HEK293 (cell line): ENCODE measurements at regions not wholly inside any gene's neighbourhood (a gene's known extent, or its start where the extent isn't known, plus 50 kb on each side); places are given as distances from the start of the nearest gene placed in this dataset.

Experiments used
- REPIN1 ChIP-seq: fragments of 450-650 bp; formaldehyde crosslinking; IDR thresholded peaks from 2 replicates; pipeline ENCODE4 v1.5.1; 2017; ENCODE audit warnings: missing biosample characterization, missing genetic modification characterization, low read depth
- ZBTB21 ChIP-seq: fragments of 450-650 bp; formaldehyde crosslinking; IDR thresholded peaks from 2 replicates; pipeline ENCODE4 v1.5.1; 2017; ENCODE audit warnings: missing biosample characterization, missing genetic modification characterization
- ZBTB7A ChIP-seq: fragments of 450-650 bp; formaldehyde crosslinking; IDR thresholded peaks from 2 replicates; pipeline ENCODE4 v1.5.1; 2016; ENCODE audit warnings: low read depth, missing biosample characterization, missing genetic modification characterization
- ZFP37 ChIP-seq: fragments of 450-650 bp; formaldehyde crosslinking; IDR thresholded peaks from 2 replicates; pipeline ENCODE4 v1.5.1; 2016; ENCODE audit warnings: missing biosample characterization, missing genetic modification characterization
- ZNF146 ChIP-seq: fragments of 450-650 bp; formaldehyde crosslinking; IDR thresholded peaks from 2 replicates; pipeline ENCODE4 v1.5.1; 2016; ENCODE audit warnings: missing biosample characterization, missing genetic modification characterization
- ZNF423 ChIP-seq: fragments of 450-650 bp; formaldehyde crosslinking; IDR thresholded peaks from 2 replicates; pipeline ENCODE4 v1.5.1; 2016; ENCODE audit warnings: missing biosample characterization, missing genetic modification characterization
- ZNF677 ChIP-seq: fragments of 450-650 bp; IDR thresholded peaks from 2 replicates; pipeline ENCODE4 v1.5.0; 2018; ENCODE audit warnings: missing biosample characterization, mild to moderate bottlenecking, missing genetic modification characterization, moderate library complexity
- ZSCAN30 ChIP-seq: fragments of 450-650 bp; IDR thresholded peaks from 2 replicates; pipeline ENCODE4 v1.5.1; 2018; ENCODE audit warnings: missing biosample characterization, mild to moderate bottlenecking, missing genetic modification characterization, moderate library complexity
- TF ChIP-seq, protein P1 (sequence below): fragments of 450-650 bp; formaldehyde crosslinking; IDR thresholded peaks from 2 replicates; pipeline ENCODE4 v1.5.1; 2016; ENCODE audit warnings: missing biosample characterization, missing genetic modification characterization
- TF ChIP-seq, protein P2 (sequence below): fragments of 450-650 bp; formaldehyde crosslinking; IDR thresholded peaks from 2 replicates; pipeline ENCODE4 v1.5.1; 2016; ENCODE audit warnings: missing biosample characterization, missing genetic modification characterization, low read depth
- TF ChIP-seq, protein P3 (sequence below): fragments of 450-650 bp; formaldehyde crosslinking; IDR thresholded peaks from 2 replicates; pipeline ENCODE4 v1.5.1; 2016; ENCODE audit warnings: missing biosample characterization, missing genetic modification characterization
- TF ChIP-seq, protein P4 (sequence below): fragments of 450-650 bp; formaldehyde crosslinking; IDR thresholded peaks from 2 replicates; pipeline ENCODE4 v1.5.1; 2016; ENCODE audit warnings: missing biosample characterization, missing genetic modification characterization
- TF ChIP-seq, protein P5 (sequence below): fragments of 450-650 bp; formaldehyde crosslinking; IDR thresholded peaks from 2 replicates; pipeline ENCODE4 v1.5.1; 2016; ENCODE audit warnings: missing biosample characterization, missing genetic modification characterization

DNA sequence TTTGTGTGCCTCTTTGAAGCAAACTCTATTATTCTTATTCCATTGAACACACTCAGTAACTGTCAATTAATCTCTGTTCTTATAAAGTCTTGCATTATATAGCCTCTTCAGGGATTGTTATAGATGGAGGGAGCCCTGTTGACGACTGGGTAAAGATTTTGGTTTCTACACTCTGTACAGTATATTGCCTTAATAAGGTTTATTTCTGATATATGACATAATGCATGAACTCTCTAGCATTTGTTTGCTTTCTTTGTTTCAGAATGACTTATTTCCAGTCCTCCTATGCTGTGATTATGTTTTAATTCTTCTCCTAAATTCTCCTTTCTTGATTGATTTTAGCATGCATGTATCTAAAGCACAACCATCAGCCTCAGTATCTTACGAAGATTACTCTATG is 494.9 kb downstream of the DIPK2A start:
- TF ChIP-seq ZBTB7A (tag by site-specific recombination) = no peak
- no peak for TF ChIP-seq REPIN1
- TF ChIP-seq ZNF146 (tag by site-specific recombination) = no peak
- no peak for TF ChIP-seq ZFP37
- TF ChIP-seq, protein P1, sequence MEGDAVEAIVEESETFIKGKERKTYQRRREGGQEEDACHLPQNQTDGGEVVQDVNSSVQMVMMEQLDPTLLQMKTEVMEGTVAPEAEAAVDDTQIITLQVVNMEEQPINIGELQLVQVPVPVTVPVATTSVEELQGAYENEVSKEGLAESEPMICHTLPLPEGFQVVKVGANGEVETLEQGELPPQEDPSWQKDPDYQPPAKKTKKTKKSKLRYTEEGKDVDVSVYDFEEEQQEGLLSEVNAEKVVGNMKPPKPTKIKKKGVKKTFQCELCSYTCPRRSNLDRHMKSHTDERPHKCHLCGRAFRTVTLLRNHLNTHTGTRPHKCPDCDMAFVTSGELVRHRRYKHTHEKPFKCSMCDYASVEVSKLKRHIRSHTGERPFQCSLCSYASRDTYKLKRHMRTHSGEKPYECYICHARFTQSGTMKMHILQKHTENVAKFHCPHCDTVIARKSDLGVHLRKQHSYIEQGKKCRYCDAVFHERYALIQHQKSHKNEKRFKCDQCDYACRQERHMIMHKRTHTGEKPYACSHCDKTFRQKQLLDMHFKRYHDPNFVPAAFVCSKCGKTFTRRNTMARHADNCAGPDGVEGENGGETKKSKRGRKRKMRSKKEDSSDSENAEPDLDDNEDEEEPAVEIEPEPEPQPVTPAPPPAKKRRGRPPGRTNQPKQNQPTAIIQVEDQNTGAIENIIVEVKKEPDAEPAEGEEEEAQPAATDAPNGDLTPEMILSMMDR (tag by site-specific recombination) = no peak
- no peak for TF ChIP-seq ZNF677 (tag by site-specific recombination)
- TF ChIP-seq, protein P2, sequence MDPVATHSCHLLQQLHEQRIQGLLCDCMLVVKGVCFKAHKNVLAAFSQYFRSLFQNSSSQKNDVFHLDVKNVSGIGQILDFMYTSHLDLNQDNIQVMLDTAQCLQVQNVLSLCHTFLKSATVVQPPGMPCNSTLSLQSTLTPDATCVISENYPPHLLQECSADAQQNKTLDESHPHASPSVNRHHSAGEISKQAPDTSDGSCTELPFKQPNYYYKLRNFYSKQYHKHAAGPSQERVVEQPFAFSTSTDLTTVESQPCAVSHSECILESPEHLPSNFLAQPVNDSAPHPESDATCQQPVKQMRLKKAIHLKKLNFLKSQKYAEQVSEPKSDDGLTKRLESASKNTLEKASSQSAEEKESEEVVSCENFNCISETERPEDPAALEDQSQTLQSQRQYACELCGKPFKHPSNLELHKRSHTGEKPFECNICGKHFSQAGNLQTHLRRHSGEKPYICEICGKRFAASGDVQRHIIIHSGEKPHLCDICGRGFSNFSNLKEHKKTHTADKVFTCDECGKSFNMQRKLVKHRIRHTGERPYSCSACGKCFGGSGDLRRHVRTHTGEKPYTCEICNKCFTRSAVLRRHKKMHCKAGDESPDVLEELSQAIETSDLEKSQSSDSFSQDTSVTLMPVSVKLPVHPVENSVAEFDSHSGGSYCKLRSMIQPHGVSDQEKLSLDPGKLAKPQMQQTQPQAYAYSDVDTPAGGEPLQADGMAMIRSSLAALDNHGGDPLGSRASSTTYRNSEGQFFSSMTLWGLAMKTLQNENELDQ (tag by site-specific recombination) = no peak
- TF ChIP-seq, protein P3, sequence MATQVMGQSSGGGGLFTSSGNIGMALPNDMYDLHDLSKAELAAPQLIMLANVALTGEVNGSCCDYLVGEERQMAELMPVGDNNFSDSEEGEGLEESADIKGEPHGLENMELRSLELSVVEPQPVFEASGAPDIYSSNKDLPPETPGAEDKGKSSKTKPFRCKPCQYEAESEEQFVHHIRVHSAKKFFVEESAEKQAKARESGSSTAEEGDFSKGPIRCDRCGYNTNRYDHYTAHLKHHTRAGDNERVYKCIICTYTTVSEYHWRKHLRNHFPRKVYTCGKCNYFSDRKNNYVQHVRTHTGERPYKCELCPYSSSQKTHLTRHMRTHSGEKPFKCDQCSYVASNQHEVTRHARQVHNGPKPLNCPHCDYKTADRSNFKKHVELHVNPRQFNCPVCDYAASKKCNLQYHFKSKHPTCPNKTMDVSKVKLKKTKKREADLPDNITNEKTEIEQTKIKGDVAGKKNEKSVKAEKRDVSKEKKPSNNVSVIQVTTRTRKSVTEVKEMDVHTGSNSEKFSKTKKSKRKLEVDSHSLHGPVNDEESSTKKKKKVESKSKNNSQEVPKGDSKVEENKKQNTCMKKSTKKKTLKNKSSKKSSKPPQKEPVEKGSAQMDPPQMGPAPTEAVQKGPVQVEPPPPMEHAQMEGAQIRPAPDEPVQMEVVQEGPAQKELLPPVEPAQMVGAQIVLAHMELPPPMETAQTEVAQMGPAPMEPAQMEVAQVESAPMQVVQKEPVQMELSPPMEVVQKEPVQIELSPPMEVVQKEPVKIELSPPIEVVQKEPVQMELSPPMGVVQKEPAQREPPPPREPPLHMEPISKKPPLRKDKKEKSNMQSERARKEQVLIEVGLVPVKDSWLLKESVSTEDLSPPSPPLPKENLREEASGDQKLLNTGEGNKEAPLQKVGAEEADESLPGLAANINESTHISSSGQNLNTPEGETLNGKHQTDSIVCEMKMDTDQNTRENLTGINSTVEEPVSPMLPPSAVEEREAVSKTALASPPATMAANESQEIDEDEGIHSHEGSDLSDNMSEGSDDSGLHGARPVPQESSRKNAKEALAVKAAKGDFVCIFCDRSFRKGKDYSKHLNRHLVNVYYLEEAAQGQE = no peak
- TF ChIP-seq ZNF423 = no peak
- TF ChIP-seq ZSCAN30 (tag by site-specific recombination) = no peak
- TF ChIP-seq, protein P4, sequence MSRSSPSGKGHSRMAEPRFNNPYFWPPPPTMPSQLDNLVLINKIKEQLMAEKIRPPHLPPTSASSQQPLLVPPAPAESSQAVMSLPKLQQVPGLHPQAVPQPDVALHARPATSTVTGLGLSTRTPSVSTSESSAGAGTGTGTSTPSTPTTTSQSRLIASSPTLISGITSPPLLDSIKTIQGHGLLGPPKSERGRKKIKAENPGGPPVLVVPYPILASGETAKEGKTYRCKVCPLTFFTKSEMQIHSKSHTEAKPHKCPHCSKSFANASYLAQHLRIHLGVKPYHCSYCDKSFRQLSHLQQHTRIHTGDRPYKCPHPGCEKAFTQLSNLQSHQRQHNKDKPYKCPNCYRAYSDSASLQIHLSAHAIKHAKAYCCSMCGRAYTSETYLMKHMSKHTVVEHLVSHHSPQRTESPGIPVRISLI = no peak
- TF ChIP-seq ZBTB21 (tag by site-specific recombination) = no peak
- TF ChIP-seq, protein P5, sequence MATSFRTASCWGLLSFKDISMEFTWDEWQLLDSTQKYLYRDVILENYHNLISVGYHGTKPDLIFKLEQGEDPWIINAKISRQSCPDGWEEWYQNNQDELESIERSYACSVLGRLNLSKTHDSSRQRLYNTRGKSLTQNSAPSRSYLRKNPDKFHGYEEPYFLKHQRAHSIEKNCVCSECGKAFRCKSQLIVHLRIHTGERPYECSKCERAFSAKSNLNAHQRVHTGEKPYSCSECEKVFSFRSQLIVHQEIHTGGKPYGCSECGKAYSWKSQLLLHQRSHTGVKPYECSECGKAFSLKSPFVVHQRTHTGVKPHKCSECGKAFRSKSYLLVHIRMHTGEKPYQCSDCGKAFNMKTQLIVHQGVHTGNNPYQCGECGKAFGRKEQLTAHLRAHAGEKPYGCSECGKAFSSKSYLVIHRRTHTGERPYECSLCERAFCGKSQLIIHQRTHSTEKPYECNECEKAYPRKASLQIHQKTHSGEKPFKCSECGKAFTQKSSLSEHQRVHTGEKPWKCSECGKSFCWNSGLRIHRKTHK = no peak
